A673 (cell line): ENCODE measurements at regions not wholly inside any gene's neighbourhood (a gene's known extent, or its start where the extent isn't known, plus 50 kb on each side); places are given as distances from the start of the nearest gene placed in this dataset.

Experiments
- BruUV-seq: library from RNA; stranded (reverse); fragments of 400-500 nt; replicated peaks from 2 replicates; lab custom pipeline; 2021; lab: Mats Ljungman, UMichigan
- CTCF ChIA-PET: fragments of 300-600 bp; sonication (Branson Sonifier 250); formaldehyde crosslinking; loops from one replicate; lab custom pipeline; 2022; ENCODE audit warnings: antibody characterized with exemption; lab: Charles Lee
- POLR2A ChIA-PET: fragments of 300-600 bp; sonication (Branson Sonifier 250); formaldehyde crosslinking; loops from one replicate; lab custom pipeline; 2022; ENCODE audit warnings: antibody characterized with exemption; ENCODE audit not compliant: low non-redundant PET; lab: Charles Lee
- DNase-seq: peaks from one replicate; pipeline ENCODE4 v3.0.0-alpha.2; 2015; ENCODE audit warnings: low spot score
- H3K27ac ChIP-seq: fragments of 200-600 bp; sonication (generic); 2 replicates; pipeline ENCODE4 v1.5.1; 2016; ENCODE audit warnings: mixed run types, low read depth, mild to moderate bottlenecking, mixed read lengths, antibody characterized with exemption, low read length; ENCODE audit not compliant: poor library complexity, severe bottlenecking
- H3K27me3 ChIP-seq: fragments of 200-600 bp; sonication (generic); replicated peaks from 2 replicates; pipeline ENCODE4 v1.6.1; 2017; ENCODE audit warnings: mixed run types, low read depth, mild to moderate bottlenecking, mixed read lengths, antibody characterized with exemption, low read length; ENCODE audit not compliant: insufficient read depth, poor library complexity
- H3K36me3 ChIP-seq: fragments of 200-600 bp; sonication (generic); 2 replicates; pipeline ENCODE4 v1.6.1; 2016; ENCODE audit warnings: mixed run types, mild to moderate bottlenecking, mixed read lengths, antibody characterized with exemption, low read length; ENCODE audit not compliant: insufficient read depth, poor library complexity, severe bottlenecking
- H3K4me1 ChIP-seq: fragments of 200-600 bp; sonication (generic); 2 replicates; pipeline ENCODE4 v1.6.1; 2017; ENCODE audit warnings: mixed run types, mild to moderate bottlenecking, mixed read lengths, antibody characterized with exemption, low read length; ENCODE audit not compliant: insufficient read depth, poor library complexity, severe bottlenecking
- H3K4me3 ChIP-seq: fragments of 200-600 bp; sonication (generic); 2 replicates; pipeline ENCODE4 v1.5.1; 2016; ENCODE audit warnings: low read depth, mixed run types, mild to moderate bottlenecking, mixed read lengths, low read length; ENCODE audit not compliant: poor library complexity, severe bottlenecking
- H3K9me3 ChIP-seq: fragments of 200-600 bp; sonication (generic); 2 replicates; pipeline ENCODE4 v1.6.1; 2016; ENCODE audit warnings: mixed run types, low read depth, mild to moderate bottlenecking, mixed read lengths, antibody characterized with exemption, low read length; ENCODE audit not compliant: poor library complexity, severe bottlenecking
- CTCF ChIP-seq: fragments of 300-800, 200-600 bp; sonication (generic); conservative IDR thresholded peaks from 2 replicates; pipeline ENCODE4 v1.5.1; 2017; ENCODE audit warnings: low read depth, mild to moderate bottlenecking, antibody characterized with exemption, low read length, moderate library complexity, mixed read lengths
- EZH2 ChIP-seq: fragments of 200-600 bp; sonication (generic); IDR thresholded peaks from 2 replicates; pipeline ENCODE4 v1.6.1; 2017; ENCODE audit warnings: borderline replicate concordance, low read depth, mild to moderate bottlenecking, mixed read lengths, antibody characterized with exemption, low read length; ENCODE audit not compliant: poor library complexity, severe bottlenecking
- intact Hi-C: fragments of 100-400 bp; cut with micrococcal nuclease; formaldehyde crosslinking; loops from one replicate; pipeline ENCODE4 v1.10.0; 2022; ENCODE audit not compliant: unreplicated experiment

GRCh38 chr18:14917311-14917710, 169.3 kb downstream of the ANKRD30B start:
- Histone ChIP-seq H3K27ac (no peak overlapping the region), H3K4me3 (no peak overlapping the region), H3K27me3 (no peaks in the 10 kb centered on the region), H3K4me1 (no peaks in the 10 kb centered on the region), H3K9me3 (peaks cover 10% of the 10 kb centered on the region), H3K36me3 (no peaks in the 10 kb centered on the region)
- BruUV-seq, result no TSS peak
- intact Hi-C loops, result no loop called here
- TF ChIP-seq EZH2, result no peak
- no peak for TF ChIP-seq CTCF
- no peak for DNase-seq
- ChIA-PET CTCF (no interaction called here), POLR2A (no interaction called here)

GRCh38 chr18:14919666-14920065, 171.7 kb downstream of the ANKRD30B start:
- no peak overlapping the region for H3K4me3 ChIP-seq
- no TSS peak for BruUV-seq
- CTCF ChIA-PET, result no interaction called here
- no peaks in the 10 kb centered on the region for H3K27me3 ChIP-seq
- no peaks in the 10 kb centered on the region for H3K36me3 ChIP-seq
- intact Hi-C loops, result no loop called here
- TF ChIP-seq EZH2 (no peak), CTCF (no peak)
- no peaks in the 10 kb centered on the region for H3K4me1 ChIP-seq
- no peak for DNase-seq
- no peak overlapping the region for H3K27ac ChIP-seq
- peaks cover 13% of the 10 kb centered on the region for H3K9me3 ChIP-seq
- POLR2A ChIA-PET, result no interaction called here

- Histone ChIP-seq H3K27ac (no peak overlapping the region), H3K4me1 (no peaks in the 10 kb centered on the region), H3K4me3 (no peak overlapping the region), H3K9me3 (peaks cover 13% of the 10 kb centered on the region), H3K27me3 (no peaks in the 10 kb centered on the region), H3K36me3 (no peaks in the 10 kb centered on the region)
- ChIA-PET CTCF (no interaction called here), POLR2A (no interaction called here)
- BruUV-seq, result no TSS peak
- TF ChIP-seq EZH2 (no peak), CTCF (no peak)
- no peak for DNase-seq
- intact Hi-C loops, result no loop called here
Observed at GRCh38 chr18:14921031-14921430, 173.1 kb downstream of the ANKRD30B start.
